ENCODE measurements at regions not wholly inside any gene's neighbourhood (a gene's known extent, or its start where the extent isn't known, plus 50 kb on each side); places are given as distances from the start of the nearest gene placed in this dataset.

DNA sequence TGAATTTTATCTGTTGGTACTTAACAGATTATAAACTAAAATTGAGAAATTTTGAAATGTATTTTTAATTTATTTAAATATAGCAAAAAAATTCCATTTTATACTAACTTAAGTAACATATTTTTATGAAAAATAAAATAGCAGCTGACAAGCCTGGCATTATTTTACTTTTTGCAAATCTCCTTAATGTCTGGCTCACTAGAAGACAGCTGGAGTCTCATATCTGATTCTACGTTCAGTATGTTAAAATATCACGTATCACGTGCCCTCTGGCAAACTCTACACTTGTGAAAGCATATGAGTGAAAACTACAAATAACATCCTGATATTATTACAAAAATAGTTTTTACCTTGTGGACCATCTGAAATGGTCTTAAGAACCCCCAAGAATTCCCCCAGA, 513.2 kb upstream of the NBEA start:
- in situ Hi-C loops (cut with HindIII; ENCODE audit: low sequenced_read_pairs), result no loop called here

GRCh38 chr13:34430294-34430693, 511.8 kb upstream of the NBEA start:
- in situ Hi-C loops (cut with HindIII; ENCODE audit: low sequenced_read_pairs), result no loop called here

DNA sequence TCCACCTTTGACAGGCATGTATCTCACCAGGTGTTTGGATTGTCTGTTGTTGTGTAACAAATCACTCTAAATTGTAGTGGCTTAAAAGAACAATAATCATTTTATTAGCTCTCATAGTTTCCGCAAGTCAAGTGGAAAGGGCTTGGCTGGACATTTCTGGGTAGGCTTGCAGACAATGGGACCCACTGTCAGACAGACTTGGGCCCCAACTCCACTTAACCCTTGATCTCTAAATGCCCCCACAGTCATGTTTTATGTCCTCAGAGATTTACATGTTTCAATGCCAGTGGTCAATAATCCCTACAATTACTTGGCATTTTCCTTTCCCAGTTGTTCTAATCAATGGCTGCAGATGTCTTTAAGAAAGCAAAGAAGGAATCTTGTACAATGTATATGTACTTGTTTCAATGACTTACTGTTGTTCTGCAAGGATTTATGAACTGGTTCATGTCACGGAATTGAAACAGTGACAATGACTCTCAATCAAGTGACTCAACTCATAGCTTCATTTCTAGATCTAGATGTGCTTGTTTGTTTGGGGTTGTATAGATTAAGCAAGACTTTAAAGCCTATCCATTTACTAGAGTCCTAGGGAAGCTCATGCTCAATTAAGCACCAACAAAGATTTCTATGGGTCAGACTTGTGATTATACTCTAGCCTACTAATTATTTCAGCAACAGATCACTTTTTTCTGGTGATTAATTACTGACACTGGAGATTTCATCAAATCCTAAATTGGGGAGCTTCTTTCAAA, 510.1 kb upstream of the NBEA start:
- in situ Hi-C loops (cut with HindIII; ENCODE audit: low sequenced_read_pairs), result no loop called here

DNA sequence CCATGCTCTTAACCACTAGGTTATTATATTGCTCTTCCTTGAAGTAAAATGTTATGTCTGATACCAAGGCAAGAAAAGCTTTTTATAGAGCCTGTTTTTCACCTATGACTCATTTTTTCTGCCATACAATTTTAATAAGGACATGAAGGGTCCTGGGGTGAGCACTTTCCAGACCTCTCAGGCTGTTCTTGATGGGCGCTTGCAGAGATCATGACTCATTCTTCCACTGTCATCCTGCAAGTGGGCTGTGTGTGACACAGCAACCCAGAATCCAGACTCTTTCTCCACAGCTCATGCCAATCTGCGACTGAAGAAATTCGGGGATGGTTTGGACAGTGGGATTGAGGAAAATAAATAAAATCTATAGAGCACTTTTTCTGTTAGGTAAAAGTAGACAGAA, 506.7 kb upstream of the NBEA start:
- in situ Hi-C loops (cut with HindIII; ENCODE audit: low sequenced_read_pairs), result no loop called here

GRCh38 chr13:34437873-34438272, 504.2 kb upstream of the NBEA start:
- in situ Hi-C loops (cut with HindIII; ENCODE audit: low sequenced_read_pairs), result no loop called here

GRCh38 chr13:34452831-34453230, 489.2 kb upstream of the NBEA start:
- in situ Hi-C loops (cut with HindIII; ENCODE audit: low sequenced_read_pairs), result no loop called here

DNA sequence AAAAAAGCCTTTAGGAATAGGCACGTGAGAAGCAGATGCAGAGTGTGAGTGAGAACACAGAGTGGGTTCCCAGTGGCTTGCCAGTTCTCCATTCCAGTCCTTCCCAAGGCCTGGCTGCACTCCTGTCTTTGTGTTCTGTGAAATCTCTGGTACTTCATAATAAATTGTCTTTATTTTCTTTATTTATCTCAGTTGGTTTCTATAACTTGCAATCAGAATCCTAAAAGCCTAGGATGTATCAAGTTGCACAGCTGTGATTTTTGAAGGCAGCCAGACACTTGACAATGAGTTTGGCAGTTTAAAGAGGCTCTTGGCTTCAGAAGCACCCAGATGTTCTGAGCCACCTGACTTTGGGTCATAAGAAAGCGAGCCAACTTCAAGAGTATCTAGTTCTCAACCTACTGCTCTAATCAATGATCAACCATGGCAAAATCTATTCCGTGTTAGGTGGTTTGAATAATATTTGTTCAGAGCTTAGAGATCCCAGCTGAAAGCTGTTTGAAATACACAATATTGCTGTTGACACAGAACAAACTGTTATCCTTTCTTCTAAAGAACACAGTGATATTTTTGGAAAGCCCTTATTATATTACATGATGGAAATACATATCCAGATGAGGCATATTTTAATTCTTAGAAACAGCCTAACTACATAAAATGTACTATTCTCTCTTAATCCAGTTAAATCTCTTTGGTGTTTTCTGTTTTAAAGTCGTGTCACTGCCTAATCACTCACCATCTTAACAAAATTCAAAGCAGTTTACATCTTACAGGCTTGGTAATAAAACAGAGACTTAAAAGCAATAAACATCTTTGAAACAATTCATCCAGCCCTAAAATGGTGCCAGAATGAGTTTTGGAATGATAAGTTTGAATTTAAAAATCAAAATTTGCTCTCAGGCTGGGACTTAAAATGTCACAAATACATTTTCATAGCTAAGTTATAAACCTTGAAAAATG, 483.0 kb upstream of the NBEA start:
- in situ Hi-C loops (cut with HindIII; ENCODE audit: low sequenced_read_pairs), result no loop called here

DNA sequence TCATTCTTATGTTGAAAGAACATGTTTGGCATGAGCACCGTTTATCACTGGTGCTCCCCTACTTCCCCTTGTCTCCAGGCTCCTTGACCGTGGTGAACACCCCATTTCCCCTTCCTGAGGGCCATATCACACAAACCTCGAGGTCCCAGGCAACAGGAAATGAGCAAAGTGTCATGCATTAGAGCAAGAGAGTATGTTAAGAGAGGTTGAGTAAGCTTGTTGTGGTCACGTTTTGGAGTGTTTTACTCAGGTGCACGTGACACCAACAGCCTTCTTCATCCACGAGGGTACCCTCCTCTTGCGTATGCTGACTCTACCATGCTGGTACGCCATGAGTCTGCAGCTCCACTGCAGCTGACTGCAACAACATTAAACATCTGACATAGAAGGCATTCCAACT, 482.2 kb upstream of the NBEA start:
- in situ Hi-C loops (cut with HindIII; ENCODE audit: low sequenced_read_pairs), result loop anchor here (10.0 kb wide), 1 partner anchor 45 kb away; no protein-coding TSS in a partner anchor

DNA sequence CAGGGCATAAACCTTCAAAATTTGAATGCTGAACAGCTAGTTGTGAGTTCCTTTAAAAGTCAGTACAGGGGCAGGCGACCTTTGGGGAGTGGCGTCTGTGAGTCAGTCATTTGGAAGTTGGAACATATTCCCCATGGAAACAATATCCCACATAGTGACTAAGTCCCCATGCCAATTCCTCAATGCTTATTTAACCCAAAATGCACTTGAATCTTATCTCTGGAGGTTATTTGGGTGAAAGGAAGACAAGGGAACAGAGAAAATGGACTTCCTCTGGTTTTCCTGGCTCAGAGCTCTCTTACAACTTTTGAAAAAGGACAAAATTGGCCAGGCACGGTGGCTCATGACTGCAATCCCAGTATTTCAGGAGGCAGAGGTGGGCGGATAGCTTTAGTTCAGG, 479.2 kb upstream of the NBEA start:
- in situ Hi-C loops (cut with HindIII; ENCODE audit: low sequenced_read_pairs), result loop anchor here (10.0 kb wide), 1 partner anchor 48 kb away; no protein-coding TSS in a partner anchor

- in situ Hi-C loops (cut with HindIII; ENCODE audit: low sequenced_read_pairs), result loop anchor here (10.0 kb wide), 1 partner anchor 49 kb away; no protein-coding TSS in a partner anchor
Measured at GRCh38 chr13:34464011-34464410, 478.1 kb upstream of the NBEA start.

GRCh38 chr13:34465423-34465922, 476.6 kb upstream of the NBEA start:
- in situ Hi-C loops (cut with HindIII; ENCODE audit: low sequenced_read_pairs), result loop anchor here (10.0 kb wide), 1 partner anchor 51 kb away; no protein-coding TSS in a partner anchor

GRCh38 chr13:34466301-34466700, 475.8 kb upstream of the NBEA start:
- in situ Hi-C loops (cut with HindIII; ENCODE audit: low sequenced_read_pairs), result loop anchor here (10.0 kb wide), 1 partner anchor 52 kb away; no protein-coding TSS in a partner anchor

DNA sequence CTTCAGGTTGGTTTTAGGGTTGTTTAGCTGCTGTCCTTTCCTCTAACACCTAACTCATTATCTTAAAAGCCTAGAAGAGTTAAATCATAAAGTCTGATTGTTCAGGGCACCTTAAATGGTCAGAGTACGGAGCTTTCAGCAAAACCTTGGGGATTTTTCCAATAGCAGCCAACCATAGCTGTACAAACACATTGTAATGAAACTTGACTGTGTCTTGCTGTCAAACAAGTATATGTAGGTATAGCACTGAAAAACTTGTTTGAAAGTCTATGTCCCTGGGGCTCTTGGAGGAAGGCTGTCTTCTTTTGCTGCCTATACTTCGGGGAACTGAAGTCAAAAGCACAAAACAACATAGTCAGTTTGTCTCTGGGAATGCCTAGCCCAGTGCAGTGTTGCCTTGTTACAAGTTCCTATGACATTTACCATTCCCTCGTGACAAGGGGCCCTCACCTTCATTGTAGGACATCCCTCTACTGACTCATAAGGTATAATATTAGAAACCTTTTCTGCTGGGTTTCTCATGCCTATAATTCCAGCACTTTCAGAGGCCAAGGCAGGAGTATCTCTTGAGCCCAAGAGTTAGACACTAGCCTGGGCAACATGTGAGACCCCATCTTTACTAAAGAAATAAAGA, 474.5 kb upstream of the NBEA start:
- in situ Hi-C loops (cut with HindIII; ENCODE audit: low sequenced_read_pairs), result loop anchor here (10.0 kb wide), 1 partner anchor 53 kb away; no protein-coding TSS in a partner anchor

DNA sequence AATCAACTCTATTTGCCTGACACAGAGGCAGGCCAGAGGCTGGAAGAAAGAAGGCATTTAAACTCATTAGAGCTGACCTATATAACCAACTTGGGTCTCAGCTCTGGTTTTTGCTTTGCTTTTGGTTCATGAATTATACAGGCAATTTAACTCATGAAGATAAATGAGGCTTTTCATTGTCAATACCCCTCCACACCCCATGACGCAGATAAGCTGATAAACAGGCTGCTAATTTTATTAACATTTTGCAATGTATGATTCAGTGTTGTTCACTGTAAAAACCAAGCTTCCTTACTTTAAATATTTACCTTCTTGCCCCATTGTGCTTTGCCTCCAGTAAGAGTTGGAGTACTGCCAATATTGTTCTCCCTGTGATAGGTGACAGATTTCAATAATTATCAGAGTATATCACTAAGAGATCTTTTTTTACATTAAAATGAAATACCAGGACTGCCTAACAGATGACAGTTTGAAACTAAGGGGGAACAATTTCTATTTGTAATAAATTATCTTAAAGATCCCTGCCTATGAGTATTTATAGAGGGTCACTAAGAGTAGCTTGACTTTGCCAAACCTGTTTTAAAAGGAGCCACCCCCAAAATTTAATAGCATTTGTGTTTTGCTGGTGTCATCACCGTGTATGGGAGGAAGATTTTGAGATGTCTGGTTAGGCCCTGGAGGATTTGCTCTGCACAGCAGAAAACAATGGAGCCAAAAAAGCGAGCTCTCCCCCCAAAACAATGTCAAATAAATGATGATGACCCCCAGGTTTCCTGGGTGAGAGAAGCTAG, 472.7 kb upstream of the NBEA start:
- in situ Hi-C loops (cut with HindIII; ENCODE audit: low sequenced_read_pairs), result loop anchor here (10.0 kb wide), 1 partner anchor 55 kb away; no protein-coding TSS in a partner anchor

DNA sequence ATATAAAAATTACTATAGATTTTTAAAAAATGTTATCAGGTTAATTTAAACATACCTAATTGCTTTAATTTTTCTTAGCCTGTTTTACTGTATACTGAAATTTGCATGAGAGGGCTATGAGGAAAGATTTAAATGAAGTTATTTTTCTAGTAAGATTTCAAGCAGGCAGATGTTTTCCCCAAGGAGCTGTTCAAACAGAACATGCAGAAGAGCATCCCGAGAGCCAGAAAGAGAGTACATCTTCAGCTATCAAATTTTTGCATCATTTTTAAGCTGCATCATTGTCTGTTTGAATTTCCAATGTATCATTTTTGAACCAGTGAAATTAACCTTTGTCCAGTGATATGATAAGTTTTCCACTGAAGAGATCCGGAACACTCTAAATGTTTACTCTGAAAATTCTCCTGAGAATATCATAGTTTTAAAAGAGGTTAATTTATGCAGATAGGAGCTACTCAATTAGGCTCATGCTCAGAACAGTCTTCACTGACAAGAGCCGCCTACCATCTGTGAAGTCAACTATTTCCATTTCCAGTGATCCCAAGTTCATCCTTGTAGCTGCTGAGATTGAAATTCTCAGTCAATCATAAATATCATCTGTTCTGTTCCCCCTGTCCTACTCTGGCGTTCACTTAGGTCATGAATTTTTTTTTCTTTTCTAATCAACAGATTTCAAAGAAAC, 467.7 kb upstream of the NBEA start:
- in situ Hi-C loops (cut with HindIII; ENCODE audit: low sequenced_read_pairs), result no loop called here

- in situ Hi-C loops (cut with HindIII; ENCODE audit: low sequenced_read_pairs), result no loop called here
Measured at GRCh38 chr13:34478376-34478775, 463.7 kb upstream of the NBEA start.

DNA sequence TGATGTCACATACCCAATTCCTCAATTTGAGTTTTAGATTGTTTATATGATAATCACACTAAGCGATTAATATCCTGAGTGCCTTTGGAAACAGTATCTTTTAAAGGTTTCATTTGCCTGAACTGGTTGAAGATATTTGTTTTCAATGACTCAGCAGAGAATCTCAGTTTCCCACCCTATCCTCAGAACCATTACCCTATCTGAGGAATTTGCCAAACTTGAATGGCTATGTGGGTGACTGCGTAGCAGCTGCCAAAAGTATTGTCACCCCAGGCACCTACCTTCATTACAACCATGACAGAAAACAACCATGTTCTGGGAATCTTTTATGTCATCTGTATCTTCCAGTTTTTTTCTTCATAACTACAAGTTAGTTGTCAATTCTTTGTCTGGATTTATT, 440.1 kb upstream of the NBEA start:
- in situ Hi-C loops (cut with HindIII; ENCODE audit: low sequenced_read_pairs), result no loop called here

DNA sequence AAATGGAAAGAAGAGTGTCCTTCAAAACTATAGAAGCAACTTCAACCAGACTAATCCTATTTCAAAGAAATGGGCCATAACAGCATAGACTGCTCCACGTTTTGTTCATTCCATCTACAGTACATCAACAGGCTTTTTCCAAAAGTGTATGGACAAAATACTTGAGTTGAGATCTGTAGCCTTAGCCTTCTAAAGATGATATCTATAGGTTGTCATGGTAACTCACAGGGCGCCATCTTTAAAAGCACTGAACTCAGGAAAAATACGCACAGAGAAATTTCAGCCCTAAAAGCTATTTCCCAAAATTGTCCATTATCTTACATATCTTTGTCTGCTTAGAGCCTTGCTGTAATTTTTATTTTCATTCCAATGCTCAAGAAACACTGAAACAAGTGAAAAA, 439.4 kb upstream of the NBEA start:
- in situ Hi-C loops (cut with HindIII; ENCODE audit: low sequenced_read_pairs), result no loop called here

DNA sequence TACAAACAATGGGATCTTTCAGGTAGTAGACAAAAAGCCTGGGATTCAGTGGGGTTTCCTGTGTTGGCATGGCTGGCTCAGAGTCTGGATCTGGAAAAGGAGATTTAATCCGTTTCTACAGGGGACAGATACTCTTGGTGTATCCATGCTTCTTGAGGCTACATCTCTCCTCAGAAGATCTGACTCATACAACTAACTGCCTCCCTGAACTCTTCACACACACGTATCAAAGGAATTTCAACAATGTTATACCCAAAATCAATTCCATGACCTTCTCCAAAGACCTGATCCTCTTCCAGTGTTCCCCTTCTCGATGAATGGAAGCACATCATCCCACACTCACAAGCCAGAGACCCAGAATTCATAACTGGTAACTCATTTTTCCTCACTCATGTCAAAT, 435.3 kb upstream of the NBEA start:
- in situ Hi-C loops (cut with HindIII; ENCODE audit: low sequenced_read_pairs), result no loop called here

All from endothelial cell of hepatic sinusoid (primary cell).